OCI-LY3 (cell line): ENCODE measurements at regions not wholly inside any gene's neighbourhood (a gene's known extent, or its start where the extent isn't known, plus 50 kb on each side); places are given as distances from the start of the nearest gene placed in this dataset.

Experiments
- H2AFZ ChIP-seq: fragments of 200-600, 300-600 bp; shearing (Covaris generic); 2 replicates; pipeline ENCODE4 v1.6.0; 2014; ENCODE audit warnings: antibody characterized with exemption, low read depth, low read length
- H3K27ac ChIP-seq: fragments of 200-600, 300-600 bp; sonication (generic); 2 replicates; pipeline ENCODE4 v1.5.1; 2014; ENCODE audit warnings: mild to moderate bottlenecking, low read length, moderate library complexity, mixed read lengths
- H3K27me3 ChIP-seq: fragments of 200-600, 300-600 bp; sonication (generic); 2 replicates; pipeline ENCODE4 v1.6.1; 2014; ENCODE audit warnings: low read depth, low read length, mixed read lengths
- H3K36me3 ChIP-seq: fragments of 200-600, 300-600 bp; sonication (generic); replicated peaks from 2 replicates; pipeline ENCODE3; 2014; ENCODE audit warnings: low read depth, low read length, mixed read lengths
- H3K4me1 ChIP-seq: fragments of 300-600, 200-600 bp; sonication (generic); 2 replicates; pipeline ENCODE4 v1.6.1; 2014; ENCODE audit warnings: low read length, mixed read lengths
- H3K4me2 ChIP-seq: fragments of 200-600, 300-600 bp; sonication (generic); 2 replicates; pipeline ENCODE4 v1.6.1; 2014; ENCODE audit warnings: low read length, mixed read lengths
- H3K4me3 ChIP-seq: fragments of 300-600, 200-600 bp; sonication (generic); 2 replicates; pipeline ENCODE4 v1.5.1; 2014; ENCODE audit warnings: antibody characterized with exemption, mild to moderate bottlenecking, low read length, moderate library complexity
- H3K79me2 ChIP-seq: fragments of 300-600, 200-600 bp; shearing (Covaris generic); 2 replicates; pipeline ENCODE4 v1.6.1; 2014; ENCODE audit warnings: mild to moderate bottlenecking, low read length, mixed read lengths
- H3K9ac ChIP-seq: fragments of 300-600, 200-600 bp; shearing (Covaris generic); 2 replicates; pipeline ENCODE4 v1.6.0; 2014; ENCODE audit warnings: mild to moderate bottlenecking, low read length, moderate library complexity
- H3K9me3 ChIP-seq: fragments of 200-600, 300-600 bp; shearing (Covaris generic); 2 replicates; pipeline ENCODE4 v1.6.1; 2014; ENCODE audit warnings: low read length, mixed read lengths; ENCODE audit not compliant: insufficient read depth
- H4K20me1 ChIP-seq: fragments of 200-600, 300-600 bp; sonication (generic); 2 replicates; pipeline ENCODE4 v1.6.1; 2016; ENCODE audit warnings: low read length, mixed read lengths; ENCODE audit not compliant: insufficient read depth
- CTCF ChIP-seq: fragments of 200-600, 300-600 bp; sonication (generic); IDR thresholded peaks from 2 replicates; pipeline ENCODE4 v1.5.1; 2014; ENCODE audit warnings: antibody characterized with exemption, low read length, low read depth
- EZH2phosphoT487 ChIP-seq: fragments of 200-600 bp; shearing (Covaris generic); IDR thresholded peaks from 2 replicates; pipeline ENCODE4 v1.6.1; 2018; ENCODE audit warnings: antibody characterized with exemption, mixed run types, low read depth

DNA sequence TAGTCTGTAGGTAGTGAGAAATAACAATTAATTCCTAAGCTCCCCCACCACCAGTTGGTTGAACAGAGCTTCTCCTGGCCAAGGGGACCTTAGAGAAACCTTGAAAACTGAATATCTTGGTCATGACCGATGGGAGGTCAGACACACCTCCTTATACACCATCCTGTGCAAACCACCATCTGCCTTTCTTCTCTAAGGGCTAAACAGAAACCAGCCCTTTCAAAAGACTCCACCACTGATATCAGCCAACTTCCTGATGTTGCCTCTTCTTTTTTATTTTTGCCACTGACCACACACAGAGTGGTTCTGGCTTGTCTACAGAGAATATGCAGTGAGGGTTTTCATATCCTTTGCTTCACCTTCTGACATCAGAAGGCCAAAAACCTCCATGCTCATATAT, 977.7 kb upstream of the SEL1L start:
- H3K4me3 ChIP-seq = no peak overlapping the region
- no peak overlapping the region for H3K27ac ChIP-seq
- H3K79me2 ChIP-seq = no peaks in the 10 kb centered on the region
- H3K36me3 ChIP-seq = no peaks in the 10 kb centered on the region
- H3K4me2 ChIP-seq = no peak overlapping the region
- no peaks in the 10 kb centered on the region for H4K20me1 ChIP-seq
- H3K9me3 ChIP-seq = no peaks in the 10 kb centered on the region
- no peaks in the 10 kb centered on the region for H3K27me3 ChIP-seq
- H2AFZ ChIP-seq = no peak overlapping the region
- H3K9ac ChIP-seq = no peak overlapping the region
- H3K4me1 ChIP-seq = peaks cover 7% of the 10 kb centered on the region; the same call in 1 of the 2 replicates
- no peak for TF ChIP-seq CTCF
- no peak for TF ChIP-seq EZH2phosphoT487

GRCh38 chr14:82520765-82521164, 987.1 kb upstream of the SEL1L start:
- no peaks in the 10 kb centered on the region for H3K9me3 ChIP-seq
- no peak overlapping the region for H2AFZ ChIP-seq
- H3K9ac ChIP-seq = no peak overlapping the region
- no peaks in the 10 kb centered on the region for H3K4me1 ChIP-seq
- H3K27me3 ChIP-seq = no peaks in the 10 kb centered on the region
- no peak overlapping the region for H3K27ac ChIP-seq
- no peak overlapping the region for H3K4me2 ChIP-seq
- no peaks in the 10 kb centered on the region for H3K79me2 ChIP-seq
- no peak overlapping the region for H3K4me3 ChIP-seq
- H4K20me1 ChIP-seq = no peaks in the 10 kb centered on the region
- no peaks in the 10 kb centered on the region for H3K36me3 ChIP-seq
- TF ChIP-seq EZH2phosphoT487 = no peak
- no peak for TF ChIP-seq CTCF

DNA sequence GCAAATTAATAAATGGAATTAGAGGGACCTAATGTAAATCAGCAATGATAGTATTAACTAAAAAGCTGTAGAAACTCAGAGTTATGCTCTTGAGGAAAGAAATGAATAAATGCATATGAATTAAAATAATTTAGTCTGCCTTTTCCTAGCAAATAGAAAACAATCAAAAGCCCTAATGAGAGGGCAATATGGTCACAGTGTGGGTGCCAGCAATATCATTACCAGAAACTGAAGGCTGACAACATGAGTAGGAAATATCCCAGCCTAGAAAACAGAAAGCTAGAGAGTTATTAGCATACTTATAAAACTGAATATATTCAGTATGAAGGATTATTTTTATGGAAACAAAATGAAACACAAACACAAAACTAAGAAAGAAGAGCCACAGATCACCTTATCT, 987.5 kb upstream of the SEL1L start:
- no peaks in the 10 kb centered on the region for H3K27me3 ChIP-seq
- TF ChIP-seq CTCF (no peak), EZH2phosphoT487 (no peak)
- no peak overlapping the region for H3K27ac ChIP-seq
- no peak overlapping the region for H2AFZ ChIP-seq
- no peaks in the 10 kb centered on the region for H4K20me1 ChIP-seq
- H3K9ac ChIP-seq = no peak overlapping the region
- no peaks in the 10 kb centered on the region for H3K9me3 ChIP-seq
- H3K36me3 ChIP-seq = no peaks in the 10 kb centered on the region
- H3K79me2 ChIP-seq = no peaks in the 10 kb centered on the region
- no peak overlapping the region for H3K4me2 ChIP-seq
- no peaks in the 10 kb centered on the region for H3K4me1 ChIP-seq
- H3K4me3 ChIP-seq = no peak overlapping the region

DNA sequence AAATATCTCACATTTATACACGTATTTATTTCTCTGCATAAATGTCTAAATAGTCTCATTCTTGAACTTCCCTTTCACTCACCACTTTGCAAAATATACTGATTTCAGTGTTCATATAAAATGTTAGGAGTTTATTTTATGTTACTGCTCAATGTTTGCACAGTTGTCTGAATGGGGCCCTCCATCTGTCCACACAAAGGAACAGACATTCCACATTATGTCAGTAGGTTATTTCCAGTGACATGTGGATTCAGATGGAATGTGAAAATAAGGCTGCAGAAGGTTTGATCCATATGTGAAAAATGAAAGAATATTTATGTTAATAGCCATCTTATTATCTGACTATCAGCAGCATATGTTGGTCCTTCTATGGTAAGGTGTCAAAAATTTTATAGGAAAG, 994.4 kb upstream of the SEL1L start:
- H3K79me2 ChIP-seq = no peaks in the 10 kb centered on the region
- H3K4me2 ChIP-seq = no peak overlapping the region
- H4K20me1 ChIP-seq = no peaks in the 10 kb centered on the region
- H3K4me3 ChIP-seq = no peak overlapping the region
- no peak overlapping the region for H3K9ac ChIP-seq
- no peaks in the 10 kb centered on the region for H3K9me3 ChIP-seq
- H3K4me1 ChIP-seq = peaks cover 10% of the 10 kb centered on the region
- no peaks in the 10 kb centered on the region for H3K36me3 ChIP-seq
- no peak overlapping the region for H3K27ac ChIP-seq
- TF ChIP-seq CTCF = no peak
- TF ChIP-seq EZH2phosphoT487 = no peak
- no peak overlapping the region for H2AFZ ChIP-seq
- H3K27me3 ChIP-seq = no peaks in the 10 kb centered on the region
